IMR-90 (cell line): ENCODE measurements at regions not wholly inside any gene's neighbourhood (a gene's known extent, or its start where the extent isn't known, plus 50 kb on each side); places are given as distances from the start of the nearest gene placed in this dataset.

Experiments
- CEBPB ChIP-seq: IDR thresholded peaks from 2 replicates; pipeline ENCODE4 v1.6.1; 2012; ENCODE audit warnings: low read depth, low read length, improper control_type of control experiment
- ELK1 ChIP-seq: fragments of 150-350 bp; IDR thresholded peaks from 2 replicates; pipeline ENCODE4 v1.6.1; 2016; ENCODE audit warnings: low read depth, mild to moderate bottlenecking, low read length, moderate library complexity, borderline replicate concordance
- FOS ChIP-seq: fragments of 150-350 bp; IDR thresholded peaks from 2 replicates; pipeline ENCODE4 v1.6.1; 2016; ENCODE audit warnings: low read depth, low read length
- POLR2A ChIP-seq: IDR thresholded peaks from 2 replicates; pipeline ENCODE4 v1.6.1; 2012; ENCODE audit warnings: mild to moderate bottlenecking, low read depth, low read length
- RAD21 ChIP-seq: IDR thresholded peaks from 2 replicates; pipeline ENCODE4 v1.6.1; 2012; ENCODE audit warnings: low read length, improper control_type of control experiment
- RCOR1 ChIP-seq: IDR thresholded peaks from 2 replicates; pipeline ENCODE4 v1.6.1; 2012; ENCODE audit warnings: mild to moderate bottlenecking, low read length, improper control_type of control experiment; ENCODE audit not compliant: insufficient replicate concordance
- USF2 ChIP-seq: fragments of 150-350 bp; IDR thresholded peaks from 2 replicates; pipeline ENCODE4 v1.6.1; 2017; ENCODE audit warnings: mild to moderate bottlenecking, antibody characterized with exemption, low read length, low read depth
- TF ChIP-seq, protein P1 (sequence below): conservative IDR thresholded peaks from 2 replicates; pipeline ENCODE4 v1.5.1; 2012; ENCODE audit warnings: mild to moderate bottlenecking, low read depth, low read length, improper control_type of control experiment

DNA sequence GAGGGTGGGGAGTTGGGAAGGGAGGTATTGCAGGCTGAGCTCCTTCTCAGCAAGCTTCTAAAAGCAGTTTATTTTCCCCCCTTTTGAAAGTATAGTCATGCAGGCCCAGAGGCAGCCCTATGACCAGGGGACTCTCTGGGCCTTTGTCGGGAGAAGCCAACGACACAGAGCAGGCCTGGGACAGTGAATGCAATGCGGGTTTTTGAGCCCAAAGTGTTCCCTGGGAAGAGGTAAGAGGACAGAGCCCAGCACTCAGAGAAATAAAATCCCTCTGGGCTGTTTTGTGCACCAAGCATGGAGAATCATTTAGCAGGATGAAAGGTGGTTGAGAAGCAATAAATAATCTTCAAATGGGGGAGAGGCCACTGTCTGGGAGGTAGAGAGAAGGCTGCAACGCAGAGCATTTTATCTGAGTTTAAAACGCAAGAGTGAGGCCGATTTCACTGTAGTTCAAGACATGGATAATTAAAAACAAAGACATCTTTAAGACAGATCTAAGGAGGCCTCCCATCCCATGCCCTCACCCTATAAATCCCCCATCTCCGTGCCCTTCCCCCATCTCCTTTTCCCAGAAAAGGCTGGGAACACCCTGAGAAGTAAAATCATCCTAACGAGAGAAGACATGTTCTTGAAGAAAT is 237.5 kb downstream of the CDC5L start:
- TF ChIP-seq POLR2A (no peak), USF2 (no peak), RCOR1 (no peak), ELK1 (no peak), CEBPB (no peak), FOS (no peak), RAD21 (no peak)
- TF ChIP-seq, protein P1, sequence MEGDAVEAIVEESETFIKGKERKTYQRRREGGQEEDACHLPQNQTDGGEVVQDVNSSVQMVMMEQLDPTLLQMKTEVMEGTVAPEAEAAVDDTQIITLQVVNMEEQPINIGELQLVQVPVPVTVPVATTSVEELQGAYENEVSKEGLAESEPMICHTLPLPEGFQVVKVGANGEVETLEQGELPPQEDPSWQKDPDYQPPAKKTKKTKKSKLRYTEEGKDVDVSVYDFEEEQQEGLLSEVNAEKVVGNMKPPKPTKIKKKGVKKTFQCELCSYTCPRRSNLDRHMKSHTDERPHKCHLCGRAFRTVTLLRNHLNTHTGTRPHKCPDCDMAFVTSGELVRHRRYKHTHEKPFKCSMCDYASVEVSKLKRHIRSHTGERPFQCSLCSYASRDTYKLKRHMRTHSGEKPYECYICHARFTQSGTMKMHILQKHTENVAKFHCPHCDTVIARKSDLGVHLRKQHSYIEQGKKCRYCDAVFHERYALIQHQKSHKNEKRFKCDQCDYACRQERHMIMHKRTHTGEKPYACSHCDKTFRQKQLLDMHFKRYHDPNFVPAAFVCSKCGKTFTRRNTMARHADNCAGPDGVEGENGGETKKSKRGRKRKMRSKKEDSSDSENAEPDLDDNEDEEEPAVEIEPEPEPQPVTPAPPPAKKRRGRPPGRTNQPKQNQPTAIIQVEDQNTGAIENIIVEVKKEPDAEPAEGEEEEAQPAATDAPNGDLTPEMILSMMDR: no peak
